Gastrocnemius medialis (tissue), 4 donors: ENCODE measurements at regions not wholly inside any gene's neighbourhood (a gene's known extent, or its start where the extent isn't known, plus 50 kb on each side); places are given as distances from the start of the nearest gene placed in this dataset.

Source experiments
- ATAC-seq, 2 donors: fragments of 150-250 bp; one replicate each; pipeline ENCODE4 v1.9.1; 2016
- DNase-seq, 2 donors: peaks; one replicate each; pipeline ENCODE4 v3.0.0-alpha.2; 2019
- H3K27ac ChIP-seq, 4 donors: fragments of 200-600 bp; sonication (generic); 1 replicate in 1 of 4; 2 replicates in 3 of 4; pipeline ENCODE4 v1.5.1; 2016 to 2018; ENCODE audit warnings: mild to moderate bottlenecking in 2 of 4, moderate library complexity in 1 of 4
- H3K27me3 ChIP-seq, 3 donors: fragments of 200-600 bp; sonication (generic) in 2 of 3; 1 replicate in 1 of 3; 2 replicates in 2 of 3; pipeline versions ENCODE4 v1.5.1 to v1.6.0; 2016 to 2019; ENCODE audit warnings: mild to moderate bottlenecking in 1 of 3, moderate library complexity in 1 of 3
- H3K36me3 ChIP-seq, 2 donors: fragments of 200-600 bp; sonication (generic) in 1 of 2; one replicate each; pipeline ENCODE4 v1.5.1; 2017 to 2018
- H3K4me1 ChIP-seq, 2 donors: fragments of 200-600 bp; sonication (generic) in 1 of 2; one replicate each; pipeline ENCODE4 v1.5.1; 2016 to 2017; ENCODE audit warnings: mild to moderate bottlenecking in 2 of 2
- H3K4me3 ChIP-seq, 4 donors: fragments of 200-600 bp; sonication (generic) in 3 of 4; 1 replicate in 1 of 4; 2 replicates in 3 of 4; pipeline ENCODE4 v1.5.1; 2016 to 2019; ENCODE audit warnings: mild to moderate bottlenecking in 2 of 4
- H3K9me3 ChIP-seq, 3 donors: fragments of 200-600 bp; sonication (generic) in 2 of 3; 1 replicate in 1 of 3; 2 replicates in 2 of 3; pipeline ENCODE4 v1.5.1; 2016 to 2019
- CTCF ChIP-seq, 5 experiments: fragments of 450-650 bp in 3 of 5; fragments of 200-600 bp in 2 of 5; sonication (generic) in 2 of 5; IDR thresholded peaks in 4 of 5; conservative IDR thresholded peaks in 1 of 5; 1 replicate in 4 of 5; 2 replicates in 1 of 5; pipeline ENCODE4 v1.5.1; 2016 to 2019; ENCODE audit warnings: antibody characterized with exemption in 5 of 5, mild to moderate bottlenecking in 3 of 5, moderate library complexity in 3 of 5
- POLR2A ChIP-seq, 2 donors: fragments of 450-650 bp; IDR thresholded peaks; one replicate each; pipeline ENCODE4 v1.6.1; 2017; ENCODE audit warnings: antibody characterized with exemption in 2 of 2, mild to moderate bottlenecking in 2 of 2, moderate library complexity in 2 of 2
- in situ Hi-C, 4 donors: fragments of 200-750 bp; cut with MboI; loops; one replicate each; pipeline versions ENCODE4 v1.15.0 to v1.8.0; 2017; ENCODE audit warnings: low sequenced_read_pairs in 4 of 4
- intact Hi-C: fragments of 100-400 bp; cut with DNase I; formaldehyde crosslinking; loops from one replicate; pipeline ENCODE4 v1.15.1; 2023; ENCODE audit warnings: low total_unique reads

GRCh38 chr11:70490208-70490607 lies 91.9 kb downstream of the CTTN start:
- H3K9me3 ChIP-seq = no peaks in the 10 kb centered on the region
- in situ Hi-C loops (no loop called here), intact Hi-C loops (no loop called here)
- H3K36me3 ChIP-seq = no peaks in the 10 kb centered on the region
- H3K4me1 ChIP-seq = no peaks in the 10 kb centered on the region
- no peak overlapping the region for H3K4me3 ChIP-seq
- H3K27ac ChIP-seq = no peak overlapping the region
- H3K27me3 ChIP-seq = no peaks in the 10 kb centered on the region
- DNase-seq = no peak
- no peak for TF ChIP-seq POLR2A (IDR thresholded peaks at IDR 0.05)
- no peak for ATAC-seq

DNA sequence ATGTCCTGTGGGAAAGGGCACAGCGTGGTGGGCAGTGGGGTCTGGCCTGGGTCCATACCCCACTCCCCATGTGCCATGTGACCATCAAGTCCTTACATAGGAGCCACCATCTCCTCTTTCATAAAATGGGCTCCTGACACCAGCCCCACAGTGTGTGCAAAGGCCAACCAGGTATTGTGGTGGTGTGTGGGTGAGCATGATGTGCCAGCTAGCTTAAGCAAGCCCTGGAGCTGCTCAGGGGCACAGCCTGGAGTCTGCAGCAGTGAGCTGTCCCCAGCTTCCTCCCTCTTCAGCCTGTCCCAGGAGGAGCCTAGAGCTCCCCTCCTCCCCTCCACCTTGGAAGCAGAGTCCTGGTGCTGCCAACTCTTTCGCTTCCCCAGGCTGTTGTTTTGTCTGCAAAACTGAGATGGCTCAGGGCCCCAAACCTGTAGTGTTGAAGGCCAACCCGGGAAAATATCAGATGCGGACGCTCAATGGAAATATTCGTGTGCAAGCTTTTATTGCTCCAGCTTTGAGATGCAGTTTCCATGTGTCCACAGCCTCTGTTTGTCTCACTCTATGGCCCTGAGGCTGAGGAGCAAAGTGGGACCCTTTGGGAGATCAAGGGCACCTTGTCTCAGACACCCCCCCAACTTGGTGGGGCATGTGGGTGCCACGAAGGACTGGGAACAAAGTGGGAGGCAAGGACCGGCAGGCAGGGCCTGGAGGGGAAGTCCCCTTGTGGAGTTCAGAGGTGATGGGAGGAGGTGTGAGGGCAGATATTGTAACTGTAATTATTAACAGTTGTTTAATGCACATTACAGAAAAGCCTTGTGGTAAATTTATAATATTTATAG lies 92.6 kb downstream of the CTTN start:
- intact Hi-C loops (no loop called here), in situ Hi-C loops (no loop called here)
- no peaks in the 10 kb centered on the region for H3K4me1 ChIP-seq
- no peaks in the 10 kb centered on the region for H3K9me3 ChIP-seq
- no peaks in the 10 kb centered on the region for H3K36me3 ChIP-seq
- H3K27ac ChIP-seq = no peak overlapping the region
- ATAC-seq (no peak), DNase-seq (no peak)
- TF ChIP-seq CTCF (IDR thresholded peaks at IDR 0.05 in 4 of 5, conservative IDR thresholded peaks at IDR 0.05 in 1 of 5) = no peak
- no peak for TF ChIP-seq POLR2A (IDR thresholded peaks at IDR 0.05)
- no peak overlapping the region for H3K4me3 ChIP-seq
- H3K27me3 ChIP-seq = no peaks in the 10 kb centered on the region

DNA sequence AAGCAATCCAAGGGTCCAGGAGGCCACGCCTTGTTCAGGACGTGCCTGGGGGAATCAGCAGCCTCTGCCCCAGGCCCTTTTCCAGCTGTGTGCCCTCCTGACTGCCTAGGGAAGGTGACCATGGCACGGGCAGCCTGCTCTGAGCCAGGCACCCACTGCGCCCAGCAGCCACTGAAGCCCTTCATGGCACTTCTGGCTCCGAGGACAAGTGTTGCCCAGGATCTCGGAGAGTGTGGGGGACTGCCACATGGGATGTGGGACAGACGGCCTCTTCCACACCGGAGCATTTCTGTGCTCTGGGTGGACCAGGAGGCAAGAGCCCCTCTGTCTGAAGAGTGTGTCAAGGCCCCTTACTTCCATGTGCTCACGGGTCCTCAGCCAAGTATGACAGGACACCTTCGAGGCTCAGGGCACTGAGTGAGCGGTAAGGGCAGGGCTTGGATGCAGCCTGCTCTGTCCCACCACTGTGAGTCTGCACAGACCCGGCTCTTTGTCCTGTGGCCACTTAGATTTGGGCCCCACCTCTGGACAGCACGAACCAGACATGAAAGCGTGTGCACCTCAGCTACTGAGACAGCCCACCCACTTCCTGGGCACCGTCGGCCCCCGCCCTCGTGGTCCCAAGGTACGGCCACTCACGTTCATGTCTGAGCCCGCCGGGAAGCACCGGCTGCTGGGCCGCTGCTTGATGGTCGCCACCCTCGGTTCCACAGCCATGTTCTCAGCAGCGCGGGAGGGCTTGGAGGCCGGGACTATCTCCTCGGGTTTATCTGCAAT lies 93.6 kb downstream of the CTTN start:
- no peaks in the 10 kb centered on the region for H3K27me3 ChIP-seq
- intact Hi-C loops = no loop called here
- no peak for DNase-seq
- no peak for TF ChIP-seq POLR2A (IDR thresholded peaks at IDR 0.05)
- TF ChIP-seq CTCF (IDR thresholded peaks at IDR 0.05 in 4 of 5, conservative IDR thresholded peaks at IDR 0.05 in 1 of 5) = no peak
- H3K9me3 ChIP-seq = no peaks in the 10 kb centered on the region
- H3K4me1 ChIP-seq = no peaks in the 10 kb centered on the region
- no peak overlapping the region for H3K27ac ChIP-seq
- ATAC-seq = no peak
- H3K4me3 ChIP-seq = no peak overlapping the region
- in situ Hi-C loops = no loop called here
- H3K36me3 ChIP-seq = no peaks in the 10 kb centered on the region

- no peaks in the 10 kb centered on the region for H3K4me1 ChIP-seq
These were observed 94.8 kb downstream of the CTTN start for GRCh38 chr11:70493089-70493474.

More at GRCh38 chr11:70493089-70493474, 94.8 kb downstream of the CTTN start:
- TF ChIP-seq CTCF (IDR thresholded peaks at IDR 0.05 in 4 of 5, conservative IDR thresholded peaks at IDR 0.05 in 1 of 5) = no peak
- TF ChIP-seq POLR2A (IDR thresholded peaks at IDR 0.05) = no peak
- H3K36me3 ChIP-seq = no peaks in the 10 kb centered on the region
- H3K4me3 ChIP-seq = no peak overlapping the region
- no peaks in the 10 kb centered on the region for H3K27me3 ChIP-seq
- no peak overlapping the region for H3K27ac ChIP-seq
- in situ Hi-C loops (no loop called here), intact Hi-C loops (no loop called here)
- ATAC-seq (no peak), DNase-seq (no peak)
- no peaks in the 10 kb centered on the region for H3K9me3 ChIP-seq
